HG02981 (cell line): ENCODE measurements at regions not wholly inside any gene's neighbourhood (a gene's known extent, or its start where the extent isn't known, plus 50 kb on each side); places are given as distances from the start of the nearest gene placed in this dataset.
"Not testable (repeated sequence)": the region's sequence is repeated elsewhere in the genome, so short reads cannot be mapped to it uniquely, and the experiment has no call there.

Source experiments
- ATAC-seq: cut with Tn5 transposase; IDR thresholded peaks from one replicate; pipeline ENCODE4 v1.9.1; 2021; ENCODE audit warnings: mild to moderate bottlenecking, moderate library complexity; ENCODE audit not compliant: unreplicated experiment

DNA sequence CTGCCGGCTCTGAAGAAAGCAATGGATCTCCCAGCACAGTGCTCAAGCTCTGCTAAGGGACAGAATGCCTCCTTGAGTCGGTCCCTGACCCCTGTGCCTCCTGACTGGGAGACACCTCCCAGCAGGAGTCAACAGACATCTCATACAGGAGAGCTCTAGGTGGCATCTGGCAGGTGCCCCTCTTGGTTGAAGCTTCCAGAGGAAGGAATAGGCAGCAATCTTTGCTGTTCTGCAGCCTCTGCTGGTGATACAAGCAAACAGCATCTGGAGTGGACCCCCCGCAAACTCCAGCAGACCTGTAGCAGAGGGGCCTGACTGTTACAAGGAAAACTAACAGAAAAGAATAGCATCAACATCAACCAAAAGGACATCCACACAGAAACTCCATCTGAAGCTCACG is 123.9 kb upstream of the GCFC2 start:
- ATAC-seq: not testable (repeated sequence)

DNA sequence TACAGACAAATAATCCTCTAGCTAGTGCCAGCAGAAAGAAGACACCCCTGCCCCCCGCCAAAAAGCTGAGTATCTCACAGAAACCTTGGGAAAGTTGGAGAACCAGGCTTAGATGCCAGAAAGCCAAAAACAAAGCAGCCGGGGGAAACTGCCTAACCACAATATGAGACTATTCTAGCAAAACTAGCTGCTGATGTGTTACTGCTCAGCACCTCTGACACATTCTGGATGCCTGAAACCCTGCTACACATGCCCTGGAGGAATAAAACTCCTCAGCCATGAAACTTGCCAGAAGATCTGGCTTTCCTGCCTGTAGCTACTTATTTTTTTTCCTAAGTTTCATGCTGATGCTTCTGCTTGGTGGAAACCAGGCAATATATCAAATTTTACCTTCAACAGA is 122.7 kb upstream of the GCFC2 start:
- no peak for ATAC-seq

DNA sequence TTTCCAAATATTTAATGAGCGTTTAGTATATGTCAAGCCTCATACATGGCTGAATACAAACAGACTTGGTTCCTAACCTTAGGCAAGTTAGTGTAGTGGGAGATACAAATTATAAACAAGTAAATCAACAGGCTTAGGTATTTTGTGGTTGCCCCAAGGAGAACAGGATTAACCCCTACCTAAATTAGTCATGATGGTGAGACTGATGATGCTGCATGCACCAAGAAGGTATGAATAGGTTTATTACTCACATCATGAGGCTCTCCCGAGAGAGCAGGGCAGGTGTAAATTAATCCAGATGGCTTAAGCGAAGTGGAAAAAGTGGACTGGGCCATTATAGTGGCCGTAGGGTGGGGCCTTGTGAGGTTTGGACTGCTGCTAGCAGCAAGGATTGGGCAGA is 118.1 kb upstream of the GCFC2 start:
- ATAC-seq: no peak

DNA sequence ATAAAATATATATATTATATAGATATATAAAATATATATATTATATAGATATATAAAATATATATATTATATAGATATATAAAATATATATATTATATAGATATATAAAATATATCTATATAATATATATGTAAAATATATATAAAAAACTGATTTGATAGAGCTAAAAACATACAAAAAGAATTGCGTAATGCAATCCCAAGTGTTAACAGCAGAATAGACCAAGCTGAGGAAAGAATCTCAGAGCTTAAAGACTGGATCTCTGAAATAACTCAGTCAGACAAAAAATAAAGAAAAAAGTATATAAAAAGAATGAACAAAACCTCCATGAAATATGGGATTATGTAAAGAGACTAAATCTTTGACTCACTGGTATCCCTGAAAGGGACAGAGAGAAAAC is 112.8 kb upstream of the GCFC2 start:
- not testable (repeated sequence) for ATAC-seq

DNA sequence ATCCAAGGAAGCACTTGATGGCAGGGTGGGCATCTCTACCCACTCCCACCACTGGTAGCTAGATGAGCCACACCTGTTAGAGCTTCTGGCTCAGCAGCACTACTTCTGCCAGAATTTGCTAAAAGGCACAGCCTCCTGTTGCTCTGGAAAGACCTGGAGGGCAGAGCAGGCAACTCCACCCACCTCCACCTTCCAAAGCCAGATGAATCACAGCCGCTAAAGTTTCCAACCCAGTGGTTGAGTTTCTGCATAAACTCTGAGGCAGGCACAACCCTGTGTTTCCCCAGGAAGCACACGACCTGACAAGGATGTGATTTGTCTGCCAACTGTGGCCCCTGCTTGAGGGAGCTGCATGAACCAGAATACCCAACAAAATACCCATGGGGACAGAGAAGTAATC is 111.6 kb upstream of the GCFC2 start:
- ATAC-seq: no peak

DNA sequence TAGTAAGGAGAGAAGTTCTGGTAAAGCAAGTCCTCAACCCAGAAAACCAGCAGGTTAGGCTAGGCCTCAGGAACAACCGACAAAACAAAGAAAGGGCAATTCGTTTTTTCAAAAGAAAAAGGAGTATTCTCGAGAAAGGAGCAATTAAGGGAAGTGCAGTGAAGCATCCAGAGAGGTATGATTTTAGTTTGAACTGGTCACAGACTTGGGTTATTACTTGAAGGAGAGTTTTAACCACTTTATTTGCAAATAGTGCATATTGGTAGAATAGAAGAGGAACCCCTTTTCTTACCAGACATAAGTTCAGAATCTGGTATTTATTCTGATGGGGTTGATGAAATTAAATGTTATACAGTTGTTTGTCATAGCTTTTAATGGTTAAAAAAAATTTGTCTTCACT is 110.0 kb upstream of the GCFC2 start:
- ATAC-seq: no peak

DNA sequence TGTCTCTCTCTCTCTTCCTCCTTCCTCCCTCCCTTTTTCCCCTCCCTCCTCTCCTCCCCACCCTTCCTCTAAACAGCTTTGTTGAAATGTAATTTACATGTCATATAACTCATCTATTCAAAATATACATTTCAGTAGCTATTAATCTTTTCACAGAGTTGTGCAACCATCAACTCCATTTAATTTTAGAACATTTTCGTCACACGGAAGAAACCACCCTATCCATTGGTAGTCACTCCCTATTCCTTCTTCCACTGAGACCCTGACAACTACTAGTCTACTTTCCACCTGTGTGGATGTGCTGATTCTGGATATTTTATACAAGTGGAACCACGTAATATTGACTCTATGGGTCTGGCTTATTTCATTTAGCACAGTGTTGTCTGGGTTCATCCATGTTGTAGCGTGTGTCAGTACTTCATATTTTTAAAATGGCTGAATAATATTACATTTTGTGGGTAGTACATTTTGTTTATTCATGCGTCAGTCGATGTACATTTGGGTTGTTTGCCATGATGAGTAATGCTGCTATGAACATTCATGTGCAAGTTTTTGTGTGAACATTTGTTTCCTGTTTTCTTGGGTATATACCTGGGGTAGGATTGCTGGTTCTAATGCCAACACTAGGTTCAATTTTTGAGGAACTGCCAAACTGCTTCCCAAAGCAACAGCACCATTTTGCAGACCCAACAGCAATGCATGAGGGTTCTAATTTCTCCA is 100.1 kb upstream of the GCFC2 start:
- no peak for ATAC-seq

DNA sequence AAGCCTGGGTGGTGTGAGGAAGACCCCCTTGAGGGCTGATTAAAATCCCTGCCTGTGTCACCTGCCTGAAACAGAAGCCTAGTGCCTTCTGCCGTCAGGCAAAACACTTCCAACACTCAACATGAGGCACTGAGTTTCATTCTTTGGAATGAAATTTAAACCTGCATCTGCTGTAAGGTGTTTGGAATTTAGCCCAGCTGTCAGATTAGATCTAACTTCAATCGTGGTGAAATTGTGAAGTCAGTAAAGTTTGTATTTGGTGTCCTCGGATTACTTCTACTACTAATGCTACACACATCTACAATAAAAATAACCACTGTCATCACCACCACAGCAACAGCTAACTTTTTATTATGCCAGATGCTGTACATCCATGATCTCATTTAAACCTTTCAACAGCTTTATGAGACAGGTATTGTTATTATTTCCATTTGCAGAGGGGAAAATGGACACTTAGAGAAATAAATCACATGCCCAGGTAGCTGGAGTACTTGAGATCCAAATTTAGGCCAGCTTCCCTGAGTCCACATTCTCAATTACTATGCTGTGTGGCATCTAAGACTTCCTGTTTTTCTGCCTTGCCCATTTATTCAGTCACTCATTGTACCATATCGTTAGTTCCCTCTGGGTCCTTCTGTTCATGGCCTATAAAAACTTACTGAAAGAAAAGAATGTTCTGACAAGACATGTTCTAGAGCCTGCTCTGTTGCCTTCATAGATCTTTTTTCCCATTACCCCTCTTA is 98.2 kb upstream of the GCFC2 start:
- ATAC-seq: no peak

DNA sequence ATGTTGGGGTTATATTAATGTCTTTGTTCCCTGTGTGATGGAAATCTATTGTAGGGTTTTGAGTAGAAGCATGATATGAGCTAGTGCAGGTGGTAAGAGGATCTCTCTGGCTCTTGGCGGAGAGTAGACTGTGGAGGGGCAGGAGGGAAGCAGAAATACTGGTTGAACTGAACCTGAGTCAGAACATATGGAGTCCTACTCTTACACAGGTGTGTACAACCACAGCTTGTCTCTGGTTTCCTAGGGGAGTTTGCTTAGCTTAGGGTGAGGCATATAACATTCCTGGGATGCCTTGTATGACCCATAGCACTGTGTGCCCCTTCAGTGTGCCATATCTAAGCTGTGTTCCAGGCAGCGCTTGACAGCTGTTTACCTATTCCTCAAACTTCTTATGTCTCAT is 97.3 kb upstream of the GCFC2 start:
- no peak for ATAC-seq

DNA sequence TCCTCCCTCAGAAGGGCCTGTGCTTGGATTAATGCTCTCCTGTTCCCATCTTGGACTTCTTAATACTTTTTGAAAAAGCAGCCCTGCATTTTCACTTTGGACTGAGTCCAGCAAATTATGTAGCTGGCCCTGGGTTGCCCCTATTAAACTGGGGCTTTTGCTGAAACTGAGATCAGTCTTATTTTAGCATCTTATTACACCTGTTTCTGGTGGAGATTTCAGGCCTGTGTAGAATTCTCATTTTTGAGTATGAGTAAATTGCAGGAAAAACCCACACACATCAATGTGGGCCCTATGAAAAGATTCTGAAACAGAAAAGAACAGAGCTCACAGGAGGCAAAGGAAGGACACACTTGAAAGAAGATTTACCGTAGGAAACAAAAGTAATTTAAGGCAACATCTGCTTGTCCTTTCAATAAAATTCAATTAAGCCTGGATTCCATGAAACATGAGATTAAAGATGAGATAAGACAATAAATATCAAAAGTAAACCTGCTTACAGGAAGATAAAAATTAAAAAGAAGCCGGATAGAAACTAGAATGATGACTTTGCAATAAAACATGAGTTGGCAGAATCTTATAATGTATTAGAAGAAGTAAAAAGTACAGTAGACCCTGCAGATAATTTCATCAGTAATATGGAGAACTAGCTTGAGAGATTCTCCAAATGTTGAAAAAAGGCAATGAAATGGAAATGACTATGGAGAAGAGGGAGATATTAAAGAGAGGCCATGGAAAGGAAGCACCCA is 90.7 kb upstream of the GCFC2 start:
- peak; percentile 35 for ATAC-seq

DNA sequence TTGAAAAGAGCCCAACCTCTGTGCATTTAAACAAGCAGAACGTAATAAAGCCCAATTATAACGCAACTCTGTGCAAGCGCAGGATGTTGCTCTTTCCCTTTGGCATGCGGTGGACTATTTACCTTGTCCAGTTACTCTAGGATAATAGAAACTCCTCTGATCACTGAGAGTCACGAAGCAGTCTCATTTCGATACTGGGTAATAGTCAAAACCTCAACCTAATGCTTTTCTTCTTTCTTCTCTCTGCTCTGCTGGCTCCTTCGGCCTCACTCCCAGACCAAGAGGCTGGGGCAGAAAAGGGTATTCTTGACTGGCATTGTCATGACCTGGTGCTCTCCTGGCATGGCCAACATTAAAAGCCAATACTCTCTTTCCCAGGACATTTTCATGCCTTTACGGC is 89.7 kb upstream of the GCFC2 start:
- peak; percentile 79 for ATAC-seq

DNA sequence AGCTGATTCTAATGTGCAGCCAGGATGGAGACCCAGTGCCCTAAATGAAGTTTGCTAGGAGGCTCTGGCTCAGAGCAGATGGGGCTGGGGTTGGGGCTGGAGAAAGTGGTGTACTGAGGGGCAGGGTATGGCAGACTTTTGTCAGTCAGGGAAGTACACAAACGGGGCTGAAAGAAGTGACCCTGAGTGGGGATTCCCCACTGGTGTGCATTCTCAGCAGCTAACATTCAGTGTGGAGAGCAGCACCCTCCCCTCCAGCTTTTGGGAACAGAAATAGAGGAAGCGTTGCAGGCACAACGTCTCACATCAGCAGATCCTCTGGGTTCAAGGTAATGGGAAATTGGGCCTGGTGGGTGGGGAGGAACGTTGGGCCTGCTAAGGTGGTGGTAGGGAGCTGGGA is 89.1 kb upstream of the GCFC2 start:
- ATAC-seq: no peak

DNA sequence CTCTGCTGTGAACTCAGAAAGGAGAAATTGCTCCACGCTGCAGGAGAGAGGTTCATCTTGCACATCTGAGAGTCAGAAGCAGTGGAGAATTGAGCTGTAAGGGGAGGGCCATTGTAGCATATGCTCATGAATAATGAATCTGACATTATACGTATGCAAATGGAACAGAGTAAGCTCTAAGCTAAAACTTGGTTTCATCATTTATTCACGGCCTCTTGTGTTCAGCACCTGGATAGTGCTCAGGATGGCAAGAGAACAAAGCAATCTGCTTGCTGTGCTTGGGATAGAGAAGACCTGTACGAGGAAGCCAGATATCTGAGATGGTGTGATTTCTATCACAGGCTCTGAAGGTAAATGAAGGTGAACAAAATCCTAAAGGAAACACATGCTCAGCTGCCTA is 87.9 kb upstream of the GCFC2 start:
- ATAC-seq: no peak

DNA sequence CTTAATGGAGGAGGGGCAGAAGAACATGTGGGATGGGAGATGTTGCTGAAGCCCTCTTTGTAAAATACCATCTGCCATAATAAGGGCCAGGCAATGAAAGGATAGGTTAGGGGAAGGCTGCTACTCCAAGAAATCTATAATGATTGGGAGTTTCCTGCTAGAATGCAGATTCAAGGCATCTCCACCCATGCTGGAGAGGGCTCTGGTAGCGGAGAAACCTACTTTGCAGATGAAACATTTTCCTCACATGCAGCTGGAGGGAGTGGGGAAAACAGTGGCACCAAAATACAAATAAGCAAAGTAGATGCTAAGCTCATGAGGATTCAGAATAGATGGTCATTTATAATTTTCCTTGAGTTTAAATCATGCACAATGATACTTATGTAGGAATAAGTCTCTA is 82.3 kb upstream of the GCFC2 start:
- no peak for ATAC-seq

DNA sequence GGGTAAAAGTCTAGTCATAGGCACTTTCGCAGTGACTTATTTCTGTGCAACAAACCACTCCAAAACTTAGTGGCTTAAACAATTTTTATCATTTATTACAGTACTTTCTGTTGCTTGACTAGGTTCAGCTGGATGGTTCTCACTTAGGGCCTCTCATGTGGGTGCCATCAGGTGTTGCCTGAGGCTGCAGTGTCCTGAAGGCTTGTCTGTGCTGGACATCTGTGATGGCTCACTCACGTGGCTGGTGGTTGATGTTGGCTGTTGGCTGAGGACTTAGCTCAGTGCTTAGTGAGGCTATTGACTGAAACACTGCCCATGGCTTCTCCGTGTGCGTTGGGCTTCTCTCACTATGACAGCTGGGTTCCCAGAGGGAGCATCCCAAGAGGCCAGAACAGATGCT is 81.4 kb upstream of the GCFC2 start:
- ATAC-seq: no peak

DNA sequence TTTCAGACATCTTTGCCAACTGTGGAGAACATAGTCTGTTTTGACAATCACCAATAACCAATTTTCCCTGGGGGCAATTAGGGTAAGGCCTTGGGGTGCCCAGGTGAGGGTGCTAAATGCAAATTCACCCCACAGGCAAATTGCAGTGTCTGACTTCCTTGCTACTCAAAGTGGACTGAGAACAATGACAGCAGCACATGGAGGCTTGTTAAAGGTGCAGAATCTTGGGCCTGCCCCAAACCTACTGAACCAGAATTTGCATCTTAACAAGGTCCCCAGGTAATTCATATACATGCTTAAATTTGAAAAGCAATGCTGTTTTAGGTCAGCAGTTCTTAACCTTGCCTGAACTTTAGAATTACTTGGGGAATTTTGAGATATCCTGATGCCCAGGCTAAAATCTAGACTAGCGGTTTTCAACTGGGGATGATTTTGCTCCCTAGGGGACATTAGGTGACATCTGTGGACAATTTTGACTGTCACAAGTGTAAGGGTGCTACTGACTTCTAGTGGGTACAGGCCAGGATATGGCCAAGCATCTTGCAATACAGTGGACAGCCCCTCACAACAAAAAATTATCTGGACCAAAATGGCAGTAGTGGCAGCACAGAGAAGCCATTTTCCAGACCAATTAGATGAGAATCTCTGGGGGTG is 80.2 kb upstream of the GCFC2 start:
- ATAC-seq: no peak

DNA sequence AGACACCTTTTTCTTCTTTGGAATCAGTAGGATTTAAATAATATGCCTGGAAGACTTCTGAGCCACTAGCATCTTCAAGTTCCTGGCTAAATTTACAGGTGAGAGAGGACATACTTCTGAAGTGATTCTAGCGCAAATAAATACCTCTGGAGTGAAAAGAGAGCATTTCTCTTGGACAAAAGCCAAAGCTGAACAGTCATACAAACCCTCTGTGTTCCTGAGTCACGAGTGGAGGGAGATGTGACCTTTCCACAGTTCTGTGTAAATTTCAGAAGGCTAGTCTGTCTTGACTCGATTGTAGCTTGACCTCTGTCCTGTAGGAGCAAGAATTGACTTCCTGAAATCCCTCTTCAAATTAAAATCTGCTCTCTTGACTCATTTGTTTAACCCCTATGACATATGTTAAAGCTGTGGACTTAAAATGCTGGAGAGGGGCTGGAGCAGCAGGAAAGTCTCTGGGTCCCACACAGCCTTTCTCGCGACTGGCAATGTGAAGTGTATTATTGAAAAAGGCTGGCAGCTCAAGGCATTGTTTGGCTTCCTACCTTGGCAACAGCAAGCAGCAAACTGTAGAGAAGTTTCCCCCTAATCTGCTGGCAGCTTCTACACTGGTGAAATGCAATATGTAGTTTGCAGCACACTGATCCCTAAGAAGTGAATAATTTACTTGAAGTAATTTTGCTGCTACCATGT is 79.6 kb upstream of the GCFC2 start:
- no peak for ATAC-seq

DNA sequence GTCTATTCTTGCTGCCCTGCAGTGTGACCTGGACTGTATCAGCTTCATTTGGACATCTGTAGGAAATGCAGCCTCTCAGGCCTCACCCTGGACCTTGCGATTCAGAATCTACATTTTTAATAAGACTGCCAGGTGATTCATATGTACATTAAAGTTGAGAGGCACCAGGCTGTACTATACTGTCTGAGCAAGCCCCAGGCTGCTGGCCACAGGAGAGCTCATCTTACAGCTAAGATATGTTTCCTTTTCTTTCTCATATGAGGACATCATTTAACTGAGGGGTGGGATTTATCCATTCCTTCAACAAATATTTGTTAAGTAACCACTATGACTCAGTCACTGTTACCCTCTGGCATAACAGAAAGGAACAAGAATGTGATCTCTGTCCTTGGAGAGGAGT is 78.2 kb upstream of the GCFC2 start:
- ATAC-seq: no peak

DNA sequence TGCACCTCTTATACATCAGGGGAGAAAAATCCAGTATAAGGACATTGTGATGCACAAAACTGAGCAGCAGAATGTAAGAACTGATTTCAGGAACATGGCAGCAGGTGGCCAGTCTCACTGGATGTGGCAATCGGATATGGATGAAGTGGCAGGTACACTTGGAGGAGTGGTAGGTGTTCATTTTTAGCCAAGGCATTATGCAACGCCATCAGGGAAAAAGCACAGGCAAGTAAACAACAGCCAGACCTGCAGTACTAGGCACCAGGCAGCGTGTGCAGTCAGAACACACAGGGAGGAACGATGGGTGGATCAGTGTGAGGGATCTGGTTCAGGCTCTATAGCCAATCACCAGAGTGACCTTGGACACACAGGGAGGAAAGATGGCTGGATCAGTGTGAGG is 77.4 kb upstream of the GCFC2 start:
- ATAC-seq: no peak

DNA sequence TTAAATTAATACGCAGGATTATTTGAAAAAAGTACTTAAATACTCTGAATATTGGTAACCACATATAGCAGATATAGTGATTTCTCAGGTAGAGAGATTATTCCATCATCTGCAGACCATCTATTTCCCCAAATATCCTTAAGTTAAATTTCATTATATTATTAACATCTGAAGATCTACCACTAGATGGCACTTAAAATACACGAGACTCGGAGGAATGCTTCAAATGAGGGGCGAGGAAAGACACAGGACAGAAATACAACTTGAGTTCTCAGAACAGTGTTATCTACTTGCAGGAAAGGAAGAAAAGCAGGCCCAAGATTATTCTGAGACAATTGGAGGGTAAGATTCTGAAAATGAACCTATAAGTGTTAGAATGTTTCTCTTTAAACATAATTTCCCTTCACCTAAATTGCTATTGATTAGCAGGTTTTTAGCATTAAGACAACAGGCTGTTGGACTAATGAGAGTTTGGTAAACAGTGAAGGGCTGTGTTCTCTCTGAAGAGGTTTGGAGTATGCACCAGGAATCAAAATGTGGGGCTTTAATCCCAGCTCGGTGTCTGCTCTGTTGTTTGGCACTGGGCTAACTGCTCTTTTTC is 76.9 kb upstream of the GCFC2 start:
- peak; percentile 47 for ATAC-seq
